Liver (tissue), 3 donors: ENCODE measurements at regions not wholly inside any gene's neighbourhood (a gene's known extent, or its start where the extent isn't known, plus 50 kb on each side); places are given as distances from the start of the nearest gene placed in this dataset.

ENCODE experiments used
- ATF3 ChIP-seq: IDR thresholded peaks from 2 replicates; pipeline ENCODE4 v1.6.1; 2016; ENCODE audit warnings: antibody characterized with exemption
- CTCF ChIP-seq: fragments of 150-350 bp; IDR thresholded peaks from 2 replicates; pipeline ENCODE4 v1.5.1; 2017; ENCODE audit warnings: improper control_type of control experiment, low read depth, low read length; ENCODE audit not compliant: missing input control
- HNF4G ChIP-seq: IDR thresholded peaks from 2 replicates; pipeline ENCODE4 v1.6.1; 2016; ENCODE audit warnings: antibody characterized with exemption
- JUND ChIP-seq, 2 donors: IDR thresholded peaks; 2 replicates each; pipeline ENCODE4 v1.6.1; 2016; ENCODE audit warnings: antibody characterized with exemption in 2 of 2
- MAX ChIP-seq: IDR thresholded peaks from 2 replicates; pipeline ENCODE4 v1.6.1; 2016; ENCODE audit warnings: antibody characterized with exemption
- NR2F2 ChIP-seq: IDR thresholded peaks from 2 replicates; pipeline ENCODE4 v1.6.1; 2016; ENCODE audit warnings: antibody characterized with exemption
- RAD21 ChIP-seq, 2 donors: IDR thresholded peaks; 2 replicates each; pipeline ENCODE4 v1.6.1; 2016; ENCODE audit warnings: antibody characterized with exemption in 2 of 2, mild to moderate bottlenecking in 2 of 2
- RXRA ChIP-seq, 2 donors: IDR thresholded peaks; 2 replicates each; pipeline ENCODE4 v1.6.1; 2017 to 2018; ENCODE audit warnings: antibody characterized with exemption in 2 of 2, mild to moderate bottlenecking in 1 of 2
- TAF1 ChIP-seq: conservative IDR thresholded peaks from 2 replicates; pipeline ENCODE4 v1.6.1; 2016; ENCODE audit warnings: antibody characterized with exemption, mild to moderate bottlenecking
- YY1 ChIP-seq: IDR thresholded peaks from 2 replicates; pipeline ENCODE4 v1.6.1; 2016; ENCODE audit warnings: antibody characterized with exemption, mild to moderate bottlenecking
- donor health status: healthy.
- donor health status: healthy.

- no peak for TF ChIP-seq CTCF
- TF ChIP-seq YY1: no peak
- no peak for TF ChIP-seq ATF3
- TF ChIP-seq TAF1: no peak
- no peak for TF ChIP-seq NR2F2
- TF ChIP-seq RAD21 (IDR thresholded peaks at IDR 0.05): no peak
- no peak for TF ChIP-seq RXRA (IDR thresholded peaks at IDR 0.05)
- no peak for TF ChIP-seq MAX
- no peak for TF ChIP-seq HNF4G
- TF ChIP-seq JUND (IDR thresholded peaks at IDR 0.05): no peak
Measured at GRCh38 chr3:72081471-72082185, 296.7 kb upstream of the PROK2 start.
